ENCODE measurements at regions not wholly inside any gene's neighbourhood (a gene's known extent, or its start where the extent isn't known, plus 50 kb on each side); places are given as distances from the start of the nearest gene placed in this dataset.

GRCh38 chr2:176822060-176822459 is 390.5 kb upstream of the HNRNPA3 start:
- Mint-ChIP-seq H3K4me3 (no peak overlapping the region), H3K27me3 (peaks cover 15% of the 10 kb centered on the region), H3K27ac (no peak overlapping the region), H3K36me3 (no peaks in the 10 kb centered on the region), H3K4me1 (no peaks in the 10 kb centered on the region), H3K9me3 (no peaks in the 10 kb centered on the region)
- ATAC-seq, result no peak

DNA sequence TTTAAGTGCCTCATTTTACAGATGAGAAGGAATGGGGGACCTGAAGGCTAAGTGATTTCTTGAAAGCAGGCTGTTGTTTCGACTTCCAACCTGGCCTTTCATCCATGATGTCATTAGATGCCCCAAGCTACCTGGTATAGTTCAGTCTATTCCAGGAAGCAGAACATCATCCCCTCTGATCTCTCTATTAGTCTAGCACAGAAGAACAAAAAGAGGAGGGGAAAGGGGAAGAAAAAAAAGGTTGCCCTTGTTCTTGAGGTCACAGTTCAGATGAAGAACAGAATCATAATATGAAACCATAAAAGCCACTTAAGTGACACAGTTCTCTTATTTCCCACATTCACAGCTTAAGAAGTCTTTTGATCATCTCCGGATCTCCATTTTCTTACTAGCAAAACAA is 386.2 kb upstream of the HNRNPA3 start:
- Mint-ChIP-seq H3K27me3 (peaks cover 15% of the 10 kb centered on the region), H3K27ac (no peak overlapping the region), H3K4me1 (no peaks in the 10 kb centered on the region), H3K36me3 (no peaks in the 10 kb centered on the region), H3K4me3 (no peak overlapping the region), H3K9me3 (no peaks in the 10 kb centered on the region)
- no peak for ATAC-seq

- no peak overlapping the region for H3K4me3 Mint-ChIP-seq
- H3K4me1 Mint-ChIP-seq, result no peaks in the 10 kb centered on the region
- H3K36me3 Mint-ChIP-seq, result no peaks in the 10 kb centered on the region
- H3K27me3 Mint-ChIP-seq, result peaks cover 15% of the 10 kb centered on the region
- H3K9me3 Mint-ChIP-seq, result no peaks in the 10 kb centered on the region
- no peak for ATAC-seq
- no peak overlapping the region for H3K27ac Mint-ChIP-seq
Measured at GRCh38 chr2:176826984-176827668, 385.5 kb upstream of the HNRNPA3 start.

DNA sequence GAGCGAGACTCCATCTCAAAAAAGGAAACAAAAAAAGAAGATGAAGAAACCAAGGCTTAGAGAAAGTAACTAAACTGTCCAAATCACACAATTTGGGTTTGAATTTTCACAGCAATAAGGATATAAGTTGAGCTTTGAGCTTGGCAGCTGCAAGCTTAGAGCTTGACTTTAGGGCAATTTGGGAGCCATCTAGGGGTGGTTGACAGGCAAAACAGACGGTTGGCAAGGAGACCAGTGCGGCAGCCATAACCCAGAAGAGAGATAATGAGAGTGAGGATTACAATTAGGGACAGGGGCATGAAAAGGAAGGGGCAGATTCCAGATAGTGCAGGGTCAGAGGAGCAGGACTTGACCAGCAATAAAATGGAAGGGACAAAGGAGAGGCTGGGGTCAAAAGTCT is 382.2 kb upstream of the HNRNPA3 start:
- Mint-ChIP-seq H3K4me3 (no peak overlapping the region), H3K27ac (no peak overlapping the region), H3K27me3 (no peaks in the 10 kb centered on the region), H3K4me1 (no peaks in the 10 kb centered on the region), H3K9me3 (no peaks in the 10 kb centered on the region), H3K36me3 (no peaks in the 10 kb centered on the region)
- peak; percentile 34 for ATAC-seq

- no peak overlapping the region for H3K27ac Mint-ChIP-seq
Measured at GRCh38 chr2:176832086-176832485, 380.5 kb upstream of the HNRNPA3 start.

GRCh38 chr2:176833671-176834070 is 378.9 kb upstream of the HNRNPA3 start:
- ATAC-seq, result no peak
- no peak overlapping the region for H3K27ac Mint-ChIP-seq
- no peaks in the 10 kb centered on the region for H3K27me3 Mint-ChIP-seq
- H3K4me3 Mint-ChIP-seq, result no peak overlapping the region
- no peaks in the 10 kb centered on the region for H3K9me3 Mint-ChIP-seq
- H3K4me1 Mint-ChIP-seq, result no peaks in the 10 kb centered on the region
- no peaks in the 10 kb centered on the region for H3K36me3 Mint-ChIP-seq

More at GRCh38 chr2:176832086-176832485, 380.5 kb upstream of the HNRNPA3 start:
- no peak for ATAC-seq
- no peaks in the 10 kb centered on the region for H3K9me3 Mint-ChIP-seq
- no peaks in the 10 kb centered on the region for H3K27me3 Mint-ChIP-seq
- no peaks in the 10 kb centered on the region for H3K4me1 Mint-ChIP-seq
- H3K4me3 Mint-ChIP-seq, result no peak overlapping the region
- H3K36me3 Mint-ChIP-seq, result no peaks in the 10 kb centered on the region

- Mint-ChIP-seq H3K27me3 (no peaks in the 10 kb centered on the region), H3K4me3 (no peak overlapping the region)
- no peak for ATAC-seq
Measured at GRCh38 chr2:176834226-176834625, 378.4 kb upstream of the HNRNPA3 start.

GRCh38 chr2:176843208-176843607 is 369.4 kb upstream of the HNRNPA3 start:
- no peaks in the 10 kb centered on the region for H3K36me3 Mint-ChIP-seq
- no peak overlapping the region for H3K4me3 Mint-ChIP-seq
- peaks cover 11% of the 10 kb centered on the region for H3K27me3 Mint-ChIP-seq
- H3K9me3 Mint-ChIP-seq, result no peaks in the 10 kb centered on the region
- H3K4me1 Mint-ChIP-seq, result no peaks in the 10 kb centered on the region
- ATAC-seq, result no peak
- H3K27ac Mint-ChIP-seq, result no peak overlapping the region

More at GRCh38 chr2:176834226-176834625, 378.4 kb upstream of the HNRNPA3 start:
- no peaks in the 10 kb centered on the region for H3K9me3 Mint-ChIP-seq
- H3K4me1 Mint-ChIP-seq, result no peaks in the 10 kb centered on the region
- H3K36me3 Mint-ChIP-seq, result no peaks in the 10 kb centered on the region
- no peak overlapping the region for H3K27ac Mint-ChIP-seq

GRCh38 chr2:176844461-176844860 is 368.1 kb upstream of the HNRNPA3 start:
- Mint-ChIP-seq H3K4me1 (no peaks in the 10 kb centered on the region), H3K4me3 (no peak overlapping the region), H3K36me3 (no peaks in the 10 kb centered on the region), H3K9me3 (no peaks in the 10 kb centered on the region), H3K27ac (no peak overlapping the region), H3K27me3 (peaks cover 11% of the 10 kb centered on the region)
- no peak for ATAC-seq

- no peak overlapping the region for H3K4me3 Mint-ChIP-seq
Measured at GRCh38 chr2:176845718-176846117, 366.9 kb upstream of the HNRNPA3 start.

GRCh38 chr2:176847575-176847974 is 365.0 kb upstream of the HNRNPA3 start:
- no peaks in the 10 kb centered on the region for H3K36me3 Mint-ChIP-seq
- ATAC-seq, result no peak
- H3K9me3 Mint-ChIP-seq, result no peaks in the 10 kb centered on the region
- no peaks in the 10 kb centered on the region for H3K4me1 Mint-ChIP-seq
- H3K27ac Mint-ChIP-seq, result no peak overlapping the region
- H3K27me3 Mint-ChIP-seq, result peaks cover 11% of the 10 kb centered on the region
- no peak overlapping the region for H3K4me3 Mint-ChIP-seq

More at GRCh38 chr2:176845718-176846117, 366.9 kb upstream of the HNRNPA3 start:
- peaks cover 11% of the 10 kb centered on the region for H3K27me3 Mint-ChIP-seq
- H3K27ac Mint-ChIP-seq, result no peak overlapping the region
- no peaks in the 10 kb centered on the region for H3K4me1 Mint-ChIP-seq
- no peaks in the 10 kb centered on the region for H3K36me3 Mint-ChIP-seq
- no peaks in the 10 kb centered on the region for H3K9me3 Mint-ChIP-seq
- ATAC-seq, result no peak

DNA sequence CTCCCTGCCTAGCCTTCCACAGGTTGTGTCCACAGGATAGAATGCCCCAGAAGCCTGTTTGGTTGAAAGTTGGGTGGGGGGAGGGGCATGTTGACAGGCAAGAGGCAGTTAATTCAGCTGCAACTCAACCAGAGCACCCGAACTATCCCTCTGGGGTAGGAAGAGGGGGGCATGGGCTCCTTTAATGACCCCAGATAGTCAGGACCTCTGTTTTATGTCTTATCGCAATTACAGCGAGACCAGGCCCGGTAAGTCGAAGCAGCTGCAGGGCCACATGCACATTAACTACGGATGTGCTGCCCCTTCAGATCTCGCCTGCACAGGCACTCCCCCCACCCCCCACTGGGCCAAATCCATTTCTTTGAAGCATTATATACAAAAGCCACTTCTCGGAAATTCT is 363.8 kb upstream of the HNRNPA3 start:
- Mint-ChIP-seq H3K4me3 (no peak overlapping the region), H3K4me1 (no peaks in the 10 kb centered on the region), H3K36me3 (no peaks in the 10 kb centered on the region), H3K27me3 (peaks cover 7% of the 10 kb centered on the region), H3K27ac (no peak overlapping the region), H3K9me3 (no peaks in the 10 kb centered on the region)
- no peak for ATAC-seq

DNA sequence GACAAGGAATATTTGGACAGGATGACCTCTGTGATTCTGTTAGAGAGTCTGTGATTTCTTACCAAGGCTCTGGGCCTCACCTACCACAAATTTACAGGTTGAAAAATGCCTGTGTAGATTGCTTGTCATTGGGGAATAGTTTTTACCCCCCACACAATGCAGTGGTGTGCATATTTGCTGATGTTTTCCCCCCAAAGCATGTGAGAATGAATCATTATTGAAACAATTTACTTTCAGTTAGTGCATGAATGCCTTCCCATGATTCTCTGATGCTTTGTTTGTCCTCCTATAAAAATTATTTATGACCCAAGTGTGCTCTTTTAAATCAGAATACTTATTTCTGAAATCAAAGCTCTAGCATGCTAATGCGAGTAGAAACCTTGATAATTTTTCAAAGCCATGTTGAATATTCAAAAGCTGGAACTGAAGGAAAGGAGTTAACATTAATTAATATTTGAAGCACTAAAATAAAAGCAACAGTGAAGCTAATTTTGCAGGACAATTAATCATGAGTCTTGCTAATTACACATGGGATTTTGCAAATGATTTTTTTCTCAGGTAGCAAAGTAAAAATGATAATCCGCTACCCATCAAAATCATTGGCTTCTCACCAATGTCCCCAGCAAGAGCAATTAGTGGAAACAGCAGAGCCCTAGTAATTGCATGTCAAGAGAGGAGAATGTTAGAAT is 361.2 kb upstream of the HNRNPA3 start:
- no peak overlapping the region for H3K27ac Mint-ChIP-seq
- no peak overlapping the region for H3K4me3 Mint-ChIP-seq
- no peaks in the 10 kb centered on the region for H3K9me3 Mint-ChIP-seq
- H3K36me3 Mint-ChIP-seq, result no peaks in the 10 kb centered on the region
- H3K4me1 Mint-ChIP-seq, result no peaks in the 10 kb centered on the region
- no peak for ATAC-seq
- H3K27me3 Mint-ChIP-seq, result no peaks in the 10 kb centered on the region

DNA sequence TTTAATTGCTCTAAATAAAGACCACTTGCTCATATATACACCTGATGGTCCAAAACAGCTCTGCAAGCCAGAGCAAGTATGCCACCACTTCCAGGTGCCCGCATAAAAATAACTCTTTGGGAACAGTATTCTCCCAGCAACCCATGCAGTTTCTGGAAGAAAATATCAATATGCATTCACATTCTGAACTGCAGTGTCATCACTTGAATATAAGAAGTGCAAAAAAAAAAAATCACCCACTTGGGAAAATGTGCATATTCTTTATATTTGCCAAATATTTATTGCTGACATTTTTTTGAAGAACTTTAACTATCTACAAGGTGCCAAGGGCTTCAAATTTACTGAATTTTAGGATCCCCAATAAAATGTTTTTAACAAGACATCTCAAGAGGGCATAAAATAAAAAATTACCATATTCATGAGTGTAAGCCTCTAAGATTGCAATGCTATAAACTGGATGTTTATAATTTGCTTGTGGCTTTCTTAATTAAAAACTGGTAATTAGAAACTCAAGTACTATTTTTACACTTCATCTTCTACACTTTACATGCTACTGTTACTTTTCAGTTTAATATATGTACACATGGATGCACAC is 360.6 kb upstream of the HNRNPA3 start:
- no peak for ATAC-seq
- H3K36me3 Mint-ChIP-seq, result no peaks in the 10 kb centered on the region
- H3K27ac Mint-ChIP-seq, result no peak overlapping the region
- H3K4me3 Mint-ChIP-seq, result no peak overlapping the region
- no peaks in the 10 kb centered on the region for H3K27me3 Mint-ChIP-seq
- H3K4me1 Mint-ChIP-seq, result no peaks in the 10 kb centered on the region
- no peaks in the 10 kb centered on the region for H3K9me3 Mint-ChIP-seq

DNA sequence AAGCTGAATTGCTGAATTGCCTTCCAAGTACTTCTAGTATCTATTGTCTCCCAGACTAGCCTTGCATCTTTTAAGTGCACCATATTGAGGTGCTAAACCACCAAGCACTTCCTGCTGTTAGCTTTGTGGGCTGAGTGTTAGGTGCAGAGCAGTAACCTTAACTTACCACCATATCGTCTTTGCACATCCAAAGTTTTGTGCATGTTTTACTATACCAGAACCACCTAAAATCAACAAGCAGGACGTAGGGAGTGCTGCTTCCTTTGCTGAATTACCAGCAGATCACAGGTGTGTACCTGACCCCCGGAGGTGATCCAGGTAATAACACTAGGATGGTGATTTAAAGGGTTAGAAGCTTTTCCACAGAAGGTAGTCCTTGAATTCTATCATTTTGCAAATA is 359.9 kb upstream of the HNRNPA3 start:
- Mint-ChIP-seq H3K4me3 (no peak overlapping the region), H3K27ac (no peak overlapping the region), H3K4me1 (no peaks in the 10 kb centered on the region), H3K36me3 (no peaks in the 10 kb centered on the region), H3K27me3 (no peaks in the 10 kb centered on the region), H3K9me3 (no peaks in the 10 kb centered on the region)
- no peak for ATAC-seq

- Mint-ChIP-seq H3K4me1 (no peaks in the 10 kb centered on the region), H3K9me3 (no peaks in the 10 kb centered on the region), H3K36me3 (no peaks in the 10 kb centered on the region), H3K4me3 (no peak overlapping the region), H3K27me3 (no peaks in the 10 kb centered on the region), H3K27ac (no peak overlapping the region)
- no peak for ATAC-seq
Measured at GRCh38 chr2:176854062-176854461, 358.5 kb upstream of the HNRNPA3 start.
